K562 (cell line): ENCODE measurements at regions not wholly inside any gene's neighbourhood (a gene's known extent, or its start where the extent isn't known, plus 50 kb on each side); places are given as distances from the start of the nearest gene placed in this dataset.
A peak's percentile ranks its signal among the peaks of the same experiment; 100 is the strongest.

Experiments
- C11orf30 ChIP-seq: fragments of 450-650 bp; IDR thresholded peaks from 2 replicates; pipeline ENCODE4 v1.6.1; 2016; ENCODE audit warnings: low read depth, mild to moderate bottlenecking
- CCNT2 ChIP-seq: IDR thresholded peaks from 2 replicates; pipeline ENCODE4 v1.6.1; 2011; ENCODE audit warnings: borderline replicate concordance, low read depth, mild to moderate bottlenecking, moderate library complexity, mixed read lengths, low read length; ENCODE audit not compliant: insufficient read length; ENCODE audit errors: extremely low read depth
- CEBPG ChIP-seq, 3 experiments: fragments of 200-800 bp in 1 of 3; sonication (Bioruptor generic) in 1 of 3; sonication (generic) in 1 of 3; formaldehyde crosslinking in 1 of 3; IDR thresholded peaks in 2 of 3; conservative IDR thresholded peaks in 1 of 3; 2 replicates each; pipeline versions ENCODE4 v1.6.1 to v1.8.0; 2016 to 2022; ENCODE audit warnings: missing compliant biosample characterization in 2 of 3, missing genetic modification characterization in 2 of 3, mild to moderate bottlenecking in 1 of 3, missing genetic modification reagents in 1 of 3
- EP400 ChIP-seq: fragments of 450-650 bp; IDR thresholded peaks from 2 replicates; pipeline ENCODE4 v1.6.1; 2017; ENCODE audit warnings: antibody characterized with exemption, mild to moderate bottlenecking, moderate library complexity
- GTF2A2 ChIP-seq: IDR thresholded peaks from 2 replicates; pipeline ENCODE4 v1.6.1; 2016; ENCODE audit warnings: mild to moderate bottlenecking, missing genetic modification characterization, missing compliant biosample characterization
- MECOM ChIP-seq: fragments of 250-450 bp; sonication (Bioruptor Pico); IDR thresholded peaks from 2 replicates; pipeline ENCODE4 v1.8.0; 2022; ENCODE audit warnings: inconsistent platforms
- POLR3G ChIP-seq: IDR thresholded peaks from 2 replicates; pipeline ENCODE4 v1.6.1; 2011; ENCODE audit not compliant: insufficient read length, insufficient replicate concordance; ENCODE audit errors: extremely low read depth
- TBL1XR1 ChIP-seq, 2 experiments: IDR thresholded peaks; 2 replicates each; pipeline ENCODE4 v1.6.1; 2012; ENCODE audit warnings: improper control_type of control experiment in 2 of 2, low read length in 2 of 2, mild to moderate bottlenecking in 1 of 2
- ZFP1 ChIP-seq: fragments of 450-650 bp; formaldehyde crosslinking; IDR thresholded peaks from 2 replicates; pipeline ENCODE4 v1.4.0; 2020; ENCODE audit warnings: mild to moderate bottlenecking, mixed read lengths
- ZNF239 ChIP-seq: fragments of 250-450 bp; sonication (Bioruptor Pico); IDR thresholded peaks from 2 replicates; pipeline ENCODE4 v1.4.0; 2020; ENCODE audit warnings: mild to moderate bottlenecking
- ZNF551 ChIP-seq: fragments of 250-450 bp; sonication (Bioruptor Pico); IDR thresholded peaks from 2 replicates; pipeline ENCODE4 v1.5.0; 2021; ENCODE audit warnings: mild to moderate bottlenecking, moderate library complexity
- TF ChIP-seq, protein P1 (sequence below): fragments of 450-650 bp; IDR thresholded peaks from 2 replicates; pipeline ENCODE4 v1.6.1; 2016; ENCODE audit warnings: low read depth
- TF ChIP-seq, protein P2 (sequence below): fragments of 250-450 bp; sonication (Bioruptor Pico); IDR thresholded peaks from 2 replicates; pipeline ENCODE4 v1.5.0; 2022; ENCODE audit warnings: mild to moderate bottlenecking
- TF ChIP-seq, protein P3 (sequence below): fragments of 250-450 bp; sonication (Bioruptor Pico); IDR thresholded peaks from 2 replicates; pipeline ENCODE4 v1.5.0; 2021; ENCODE audit warnings: mild to moderate bottlenecking, borderline replicate concordance

DNA sequence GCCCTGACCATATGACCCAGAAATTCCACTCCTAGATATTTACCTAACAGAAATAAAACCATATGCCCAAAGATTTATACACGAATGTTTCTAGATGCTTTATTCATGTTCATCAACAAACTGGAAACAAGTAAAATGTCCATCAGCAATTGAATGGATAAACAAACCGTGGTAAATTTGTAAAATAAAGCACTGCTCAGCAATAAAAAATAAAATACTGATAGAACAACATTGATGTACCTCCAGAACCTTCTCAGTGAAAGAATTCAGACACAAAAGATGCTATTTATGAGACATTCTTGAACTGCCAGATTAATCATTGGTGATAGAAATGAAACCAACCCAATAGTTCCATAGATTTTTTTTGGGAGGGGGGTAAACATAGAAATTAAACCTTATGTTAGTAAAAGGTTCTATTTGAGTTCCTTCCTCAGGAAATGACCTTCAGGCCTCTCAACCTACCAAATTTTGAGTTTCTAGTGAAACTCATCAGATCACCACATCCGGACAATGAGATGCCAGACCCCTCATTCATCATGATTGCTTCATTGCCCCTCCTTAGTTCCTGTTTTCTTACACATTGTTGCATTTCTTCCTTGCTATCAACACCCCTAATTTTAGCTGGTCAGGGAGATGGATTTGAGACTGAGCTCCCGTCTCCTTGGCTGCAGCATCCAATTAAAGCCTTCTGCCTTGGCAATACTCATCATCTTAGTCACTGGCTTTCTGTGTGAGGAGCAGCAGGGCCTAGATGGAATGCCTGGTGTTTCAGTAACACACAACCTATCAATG is 203.5 kb downstream of the LPIN1 start (continued):
- no peak for TF ChIP-seq CCNT2
- no peak for TF ChIP-seq GTF2A2 (tag)
- TF ChIP-seq C11orf30: peak; percentile 40; the same call in 1 of the 2 replicates
- TF ChIP-seq ZFP1 (CRISPR knock-in tag): no peak
- 0 out of 2 replicates have a peak, but pooled peaks have one; percentile 45 for TF ChIP-seq MECOM (CRISPR knock-in tag)
- TF ChIP-seq, protein P1, sequence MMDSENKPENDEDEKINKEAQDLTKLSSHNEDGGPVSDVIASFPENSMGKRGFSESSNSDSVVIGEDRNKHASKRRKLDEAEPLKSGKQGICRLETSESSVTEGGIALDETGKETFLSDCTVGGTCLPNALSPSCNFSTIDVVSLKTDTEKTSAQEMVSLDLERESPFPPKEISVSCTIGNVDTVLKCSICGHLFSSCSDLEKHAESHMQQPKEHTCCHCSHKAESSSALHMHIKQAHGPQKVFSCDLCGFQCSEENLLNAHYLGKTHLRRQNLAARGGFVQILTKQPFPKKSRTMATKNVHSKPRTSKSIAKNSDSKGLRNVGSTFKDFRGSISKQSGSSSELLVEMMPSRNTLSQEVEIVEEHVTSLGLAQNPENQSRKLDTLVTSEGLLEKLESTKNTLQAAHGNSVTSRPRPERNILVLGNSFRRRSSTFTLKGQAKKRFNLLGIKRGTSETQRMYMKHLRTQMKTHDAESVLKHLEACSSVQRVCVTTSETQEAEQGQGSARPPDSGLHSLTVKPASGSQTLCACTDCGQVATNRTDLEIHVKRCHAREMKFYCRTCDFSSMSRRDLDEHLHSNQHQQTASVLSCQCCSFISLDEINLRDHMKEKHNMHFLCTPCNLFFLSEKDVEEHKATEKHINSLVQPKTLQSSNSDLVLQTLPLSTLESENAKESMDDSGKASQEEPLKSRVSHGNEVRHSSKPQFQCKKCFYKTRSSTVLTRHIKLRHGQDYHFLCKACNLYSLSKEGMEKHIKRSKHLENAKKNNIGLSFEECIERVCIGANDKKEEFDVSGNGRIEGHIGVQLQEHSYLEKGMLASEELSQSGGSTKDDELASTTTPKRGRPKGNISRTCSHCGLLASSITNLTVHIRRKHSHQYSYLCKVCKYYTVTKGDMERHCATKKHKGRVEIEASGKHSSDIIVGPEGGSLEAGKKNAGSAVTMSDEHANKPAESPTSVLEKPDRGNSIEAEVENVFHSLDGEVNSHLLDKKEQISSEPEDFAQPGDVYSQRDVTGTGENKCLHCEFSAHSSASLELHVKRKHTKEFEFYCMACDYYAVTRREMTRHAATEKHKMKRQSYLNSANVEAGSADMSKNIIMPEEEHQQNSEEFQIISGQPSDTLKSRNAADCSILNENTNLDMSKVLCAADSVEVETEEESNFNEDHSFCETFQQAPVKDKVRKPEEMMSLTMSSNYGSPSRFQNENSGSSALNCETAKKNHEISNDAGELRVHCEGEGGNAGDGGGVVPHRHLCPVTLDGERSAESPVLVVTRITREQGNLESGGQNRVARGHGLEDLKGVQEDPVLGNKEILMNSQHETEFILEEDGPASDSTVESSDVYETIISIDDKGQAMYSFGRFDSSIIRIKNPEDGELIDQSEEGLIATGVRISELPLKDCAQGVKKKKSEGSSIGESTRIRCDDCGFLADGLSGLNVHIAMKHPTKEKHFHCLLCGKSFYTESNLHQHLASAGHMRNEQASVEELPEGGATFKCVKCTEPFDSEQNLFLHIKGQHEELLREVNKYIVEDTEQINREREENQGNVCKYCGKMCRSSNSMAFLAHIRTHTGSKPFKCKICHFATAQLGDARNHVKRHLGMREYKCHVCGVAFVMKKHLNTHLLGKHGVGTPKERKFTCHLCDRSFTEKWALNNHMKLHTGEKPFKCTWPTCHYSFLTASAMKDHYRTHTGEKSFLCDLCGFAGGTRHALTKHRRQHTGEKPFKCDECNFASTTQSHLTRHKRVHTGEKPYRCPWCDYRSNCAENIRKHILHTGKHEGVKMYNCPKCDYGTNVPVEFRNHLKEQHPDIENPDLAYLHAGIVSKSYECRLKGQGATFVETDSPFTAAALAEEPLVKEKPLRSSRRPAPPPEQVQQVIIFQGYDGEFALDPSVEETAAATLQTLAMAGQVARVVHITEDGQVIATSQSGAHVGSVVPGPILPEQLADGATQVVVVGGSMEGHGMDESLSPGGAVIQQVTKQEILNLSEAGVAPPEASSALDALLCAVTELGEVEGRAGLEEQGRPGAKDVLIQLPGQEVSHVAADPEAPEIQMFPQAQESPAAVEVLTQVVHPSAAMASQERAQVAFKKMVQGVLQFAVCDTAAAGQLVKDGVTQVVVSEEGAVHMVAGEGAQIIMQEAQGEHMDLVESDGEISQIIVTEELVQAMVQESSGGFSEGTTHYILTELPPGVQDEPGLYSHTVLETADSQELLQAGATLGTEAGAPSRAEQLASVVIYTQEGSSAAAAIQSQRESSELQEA: no peak
- TF ChIP-seq POLR3G: no peak
- TF ChIP-seq ZNF551: no peak
- TF ChIP-seq TBL1XR1 (IDR thresholded peaks at IDR 0.05; ENCODE audit: low read length in 2 of 2): no peak
- TF ChIP-seq, protein P2, sequence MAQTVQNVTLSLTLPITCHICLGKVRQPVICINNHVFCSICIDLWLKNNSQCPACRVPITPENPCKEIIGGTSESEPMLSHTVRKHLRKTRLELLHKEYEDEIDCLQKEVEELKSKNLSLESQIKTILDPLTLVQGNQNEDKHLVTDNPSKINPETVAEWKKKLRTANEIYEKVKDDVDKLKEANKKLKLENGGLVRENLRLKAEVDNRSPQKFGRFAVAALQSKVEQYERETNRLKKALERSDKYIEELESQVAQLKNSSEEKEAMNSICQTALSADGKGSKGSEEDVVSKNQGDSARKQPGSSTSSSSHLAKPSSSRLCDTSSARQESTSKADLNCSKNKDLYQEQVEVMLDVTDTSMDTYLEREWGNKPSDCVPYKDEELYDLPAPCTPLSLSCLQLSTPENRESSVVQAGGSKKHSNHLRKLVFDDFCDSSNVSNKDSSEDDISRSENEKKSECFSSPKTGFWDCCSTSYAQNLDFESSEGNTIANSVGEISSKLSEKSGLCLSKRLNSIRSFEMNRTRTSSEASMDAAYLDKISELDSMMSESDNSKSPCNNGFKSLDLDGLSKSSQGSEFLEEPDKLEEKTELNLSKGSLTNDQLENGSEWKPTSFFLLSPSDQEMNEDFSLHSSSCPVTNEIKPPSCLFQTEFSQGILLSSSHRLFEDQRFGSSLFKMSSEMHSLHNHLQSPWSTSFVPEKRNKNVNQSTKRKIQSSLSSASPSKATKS (CRISPR knock-in tag): no peak
- TF ChIP-seq CEBPG (CRISPR knock-in tag; IDR thresholded peaks at IDR 0.05): peak; percentile 55
- TF ChIP-seq CEBPG (tag; conservative IDR thresholded peaks at IDR 0.05 in 1 of 2, IDR thresholded peaks at IDR 0.05 in 1 of 2): peak; percentile 31 to 89; a peak in 3 of 4 replicates
- TF ChIP-seq, protein P3, sequence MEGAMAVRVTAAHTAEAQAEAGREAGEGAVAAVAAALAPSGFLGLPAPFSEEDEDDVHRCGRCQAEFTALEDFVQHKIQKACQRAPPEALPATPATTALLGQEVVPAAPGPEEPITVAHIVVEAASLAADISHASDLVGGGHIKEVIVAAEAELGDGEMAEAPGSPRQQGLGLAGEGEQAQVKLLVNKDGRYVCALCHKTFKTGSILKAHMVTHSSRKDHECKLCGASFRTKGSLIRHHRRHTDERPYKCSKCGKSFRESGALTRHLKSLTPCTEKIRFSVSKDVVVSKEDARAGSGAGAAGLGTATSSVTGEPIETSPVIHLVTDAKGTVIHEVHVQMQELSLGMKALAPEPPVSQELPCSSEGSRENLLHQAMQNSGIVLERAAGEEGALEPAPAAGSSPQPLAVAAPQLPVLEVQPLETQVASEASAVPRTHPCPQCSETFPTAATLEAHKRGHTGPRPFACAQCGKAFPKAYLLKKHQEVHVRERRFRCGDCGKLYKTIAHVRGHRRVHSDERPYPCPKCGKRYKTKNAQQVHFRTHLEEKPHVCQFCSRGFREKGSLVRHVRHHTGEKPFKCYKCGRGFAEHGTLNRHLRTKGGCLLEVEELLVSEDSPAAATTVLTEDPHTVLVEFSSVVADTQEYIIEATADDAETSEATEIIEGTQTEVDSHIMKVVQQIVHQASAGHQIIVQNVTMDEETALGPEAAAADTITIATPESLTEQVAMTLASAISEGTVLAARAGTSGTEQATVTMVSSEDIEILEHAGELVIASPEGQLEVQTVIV (CRISPR knock-in tag): no peak
- no peak for TF ChIP-seq EP400
- TF ChIP-seq ZNF239 (CRISPR knock-in tag): no peak
